ENCODE measurements at regions not wholly inside any gene's neighbourhood (a gene's known extent, or its start where the extent isn't known, plus 50 kb on each side); places are given as distances from the start of the nearest gene placed in this dataset.

GRCh38 chr16:72677662-72678447 lies 370.1 kb downstream of the ZFHX3 start:
- TF ChIP-seq CTCF (IDR thresholded peaks at IDR 0.05; ENCODE audit: low read depth, low read length, poor library complexity, severe bottlenecking): no peak
- TF ChIP-seq EZH2phosphoT487 (IDR thresholded peaks at IDR 0.05; ENCODE audit: borderline replicate concordance, low read length): no peak

Data from DOHH2 (cell line).